NT2/D1 (cell line): ENCODE measurements at regions not wholly inside any gene's neighbourhood (a gene's known extent, or its start where the extent isn't known, plus 50 kb on each side); places are given as distances from the start of the nearest gene placed in this dataset.

Source experiments
- SUZ12 ChIP-seq: IDR thresholded peaks from 2 replicates; pipeline ENCODE4 v1.6.1; 2011; ENCODE audit not compliant: insufficient read length, insufficient read depth; ENCODE audit errors: extremely low read depth
- YY1 ChIP-seq: IDR thresholded peaks from 2 replicates; pipeline ENCODE4 v1.6.1; 2011; ENCODE audit not compliant: insufficient read length, insufficient read depth
- ZNF274 ChIP-seq: IDR thresholded peaks from 2 replicates; pipeline ENCODE4 v1.6.1; 2011; ENCODE audit warnings: mild to moderate bottlenecking, low read depth, low read length

DNA sequence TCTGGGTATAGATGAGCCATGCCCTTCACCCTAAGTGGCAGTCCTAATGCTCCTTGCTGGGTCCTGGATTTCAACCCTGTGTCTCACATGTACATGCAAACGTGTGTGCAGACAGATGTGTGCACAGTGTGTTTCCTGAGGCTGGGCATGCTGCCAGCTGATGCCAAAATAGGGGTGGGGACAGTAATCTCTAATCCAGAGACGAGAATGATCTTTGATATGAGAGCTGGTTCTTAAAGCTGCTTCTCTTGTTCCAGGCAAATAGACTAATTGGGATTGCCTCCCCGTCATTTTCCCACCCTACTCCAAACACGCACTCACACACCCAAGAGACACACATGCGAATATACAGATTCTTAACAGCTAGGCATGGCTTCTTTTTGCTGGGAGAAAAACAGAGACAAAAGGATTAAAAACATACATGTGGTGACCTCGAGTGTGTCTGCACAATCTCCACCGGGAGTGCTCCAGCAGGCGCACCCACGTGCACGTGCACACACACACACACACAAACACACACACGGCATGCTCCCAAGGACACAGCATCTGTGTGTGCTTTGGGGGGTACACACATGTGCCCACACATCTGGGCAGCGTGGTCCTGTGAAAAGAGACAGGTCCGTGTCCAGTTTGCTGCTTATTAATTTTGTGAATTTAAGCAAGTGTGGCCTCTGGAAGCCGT lies 102.1 kb upstream of the ZBTB40 start:
- no peak for TF ChIP-seq YY1
- TF ChIP-seq SUZ12, result no peak
- no peak for TF ChIP-seq ZNF274
